ENCODE measurements at regions not wholly inside any gene's neighbourhood (a gene's known extent, or its start where the extent isn't known, plus 50 kb on each side); places are given as distances from the start of the nearest gene placed in this dataset.

GRCh38 chr5:14019768-14020290 is 75.3 kb upstream of the DNAH5 start:
- no peaks in the 10 kb centered on the region for H3K79me2 ChIP-seq (ENCODE audit: control insufficient read depth, insufficient read depth, low read length)
- H3K27ac ChIP-seq (ENCODE audit: control insufficient read depth, insufficient read depth, low read length) = no peak overlapping the region
- dilution Hi-C loops (cut with MboI; ENCODE audit: extremely low pct_ligation_motif_present, low sequenced_read_pairs) = no loop called here
- H3K4me3 ChIP-seq (ENCODE audit: control insufficient read depth in 2 of 3, extremely low read depth in 1 of 3, insufficient read depth in 2 of 3, low read depth in 1 of 3, low read length in 3 of 3) = no peak overlapping the region
- no peaks in the 10 kb centered on the region for H3K36me3 ChIP-seq (ENCODE audit: control insufficient read depth in 2 of 2, extremely low read depth in 1 of 2, insufficient read depth in 2 of 2, low read length in 2 of 2)
- H2AFZ ChIP-seq (ENCODE audit: control insufficient read depth, low read length) = no peak overlapping the region
- no peaks in the 10 kb centered on the region for H3K4me1 ChIP-seq (ENCODE audit: control insufficient read depth, extremely low read depth, insufficient read depth, low read length)
- H4K20me1 ChIP-seq (ENCODE audit: control insufficient read depth, extremely low read depth, insufficient read depth, low read length) = no peaks in the 10 kb centered on the region
- FAIRE-seq (no peak), DNase-seq (ENCODE audit: low read depth, low spot score) (no peak)
- no peak for TF ChIP-seq EZH2 (IDR thresholded peaks at IDR 0.05; ENCODE audit: low read length)
- H3K9me3 ChIP-seq (ENCODE audit: control insufficient read depth, low read depth, low read length) = no peaks in the 10 kb centered on the region
- H3K9ac ChIP-seq (ENCODE audit: control insufficient read depth, extremely low read depth, insufficient read depth, low read length) = no peak overlapping the region
- no peaks in the 10 kb centered on the region for H3K27me3 ChIP-seq (ENCODE audit: control insufficient read depth, extremely low read depth, insufficient read depth, low read length)
- no peaks in the 10 kb centered on the region for H3K9me1 ChIP-seq (ENCODE audit: control insufficient read depth, extremely low read depth, insufficient read depth, low read length)
- no peak overlapping the region for H3K4me2 ChIP-seq (ENCODE audit: control insufficient read depth, extremely low read depth, insufficient read depth, low read depth, low read length)

GRCh38 chr5:14017904-14018303 is 73.4 kb upstream of the DNAH5 start:
- H3K4me2 ChIP-seq (ENCODE audit: control insufficient read depth, extremely low read depth, insufficient read depth, low read depth, low read length) = no peak overlapping the region
- FAIRE-seq = no peak

More at GRCh38 chr5:14017904-14018303, 73.4 kb upstream of the DNAH5 start:
- H3K9ac ChIP-seq (ENCODE audit: control insufficient read depth, extremely low read depth, insufficient read depth, low read length) = no peak overlapping the region
- no peaks in the 10 kb centered on the region for H4K20me1 ChIP-seq (ENCODE audit: control insufficient read depth, extremely low read depth, insufficient read depth, low read length)
- TF ChIP-seq CTCF (optimal IDR thresholded peaks at IDR 0.05 in 1 of 3, IDR thresholded peaks at IDR 0.05 in 1 of 3, conservative IDR thresholded peaks at IDR 0.05 in 1 of 3; ENCODE audit: extremely low read depth in 1 of 3, insufficient read depth in 2 of 3, low read length in 3 of 3) = no peak
- TF ChIP-seq EZH2 (IDR thresholded peaks at IDR 0.05; ENCODE audit: low read length) = no peak
- H3K27me3 ChIP-seq (ENCODE audit: control insufficient read depth, extremely low read depth, insufficient read depth, low read length) = no peaks in the 10 kb centered on the region
- no peaks in the 10 kb centered on the region for H3K4me1 ChIP-seq (ENCODE audit: control insufficient read depth, extremely low read depth, insufficient read depth, low read length)
- no peaks in the 10 kb centered on the region for H3K79me2 ChIP-seq (ENCODE audit: control insufficient read depth, insufficient read depth, low read length)
- no peaks in the 10 kb centered on the region for H3K9me1 ChIP-seq (ENCODE audit: control insufficient read depth, extremely low read depth, insufficient read depth, low read length)
- dilution Hi-C loops (cut with MboI; ENCODE audit: extremely low pct_ligation_motif_present, low sequenced_read_pairs) = no loop called here
- H3K9me3 ChIP-seq (ENCODE audit: control insufficient read depth, low read depth, low read length) = no peaks in the 10 kb centered on the region
- no peak overlapping the region for H3K4me3 ChIP-seq (ENCODE audit: control insufficient read depth in 2 of 3, extremely low read depth in 1 of 3, insufficient read depth in 2 of 3, low read depth in 1 of 3, low read length in 3 of 3)
- H3K36me3 ChIP-seq (ENCODE audit: control insufficient read depth in 2 of 2, extremely low read depth in 1 of 2, insufficient read depth in 2 of 2, low read length in 2 of 2) = no peaks in the 10 kb centered on the region
- H3K27ac ChIP-seq (ENCODE audit: control insufficient read depth, insufficient read depth, low read length) = no peak overlapping the region
- no peak for DNase-seq (ENCODE audit: low read depth, low spot score)
- no peak overlapping the region for H2AFZ ChIP-seq (ENCODE audit: control insufficient read depth, low read length)
